ENCODE measurements at regions not wholly inside any gene's neighbourhood (a gene's known extent, or its start where the extent isn't known, plus 50 kb on each side); places are given as distances from the start of the nearest gene placed in this dataset.

DNA sequence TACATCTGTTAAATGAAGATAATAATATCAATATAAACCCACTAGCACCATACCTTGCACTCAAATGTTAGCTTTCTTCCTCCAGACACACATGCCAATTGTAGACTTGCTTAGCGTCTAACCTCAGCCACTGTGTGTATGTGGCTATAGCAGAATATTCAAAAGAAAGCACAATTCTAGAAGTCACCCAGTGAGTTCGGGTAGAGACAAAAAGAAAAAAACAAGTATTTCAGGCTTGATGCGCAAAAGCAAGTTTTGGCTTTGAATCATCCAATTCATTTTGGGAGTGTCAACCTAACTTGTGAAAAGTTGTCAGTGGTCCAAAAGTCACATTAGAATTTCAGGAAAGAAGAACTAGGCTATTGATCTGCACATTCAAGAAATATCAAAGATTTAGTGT lies 167.4 kb downstream of the PRELID2 start:
- TF ChIP-seq, protein P1, sequence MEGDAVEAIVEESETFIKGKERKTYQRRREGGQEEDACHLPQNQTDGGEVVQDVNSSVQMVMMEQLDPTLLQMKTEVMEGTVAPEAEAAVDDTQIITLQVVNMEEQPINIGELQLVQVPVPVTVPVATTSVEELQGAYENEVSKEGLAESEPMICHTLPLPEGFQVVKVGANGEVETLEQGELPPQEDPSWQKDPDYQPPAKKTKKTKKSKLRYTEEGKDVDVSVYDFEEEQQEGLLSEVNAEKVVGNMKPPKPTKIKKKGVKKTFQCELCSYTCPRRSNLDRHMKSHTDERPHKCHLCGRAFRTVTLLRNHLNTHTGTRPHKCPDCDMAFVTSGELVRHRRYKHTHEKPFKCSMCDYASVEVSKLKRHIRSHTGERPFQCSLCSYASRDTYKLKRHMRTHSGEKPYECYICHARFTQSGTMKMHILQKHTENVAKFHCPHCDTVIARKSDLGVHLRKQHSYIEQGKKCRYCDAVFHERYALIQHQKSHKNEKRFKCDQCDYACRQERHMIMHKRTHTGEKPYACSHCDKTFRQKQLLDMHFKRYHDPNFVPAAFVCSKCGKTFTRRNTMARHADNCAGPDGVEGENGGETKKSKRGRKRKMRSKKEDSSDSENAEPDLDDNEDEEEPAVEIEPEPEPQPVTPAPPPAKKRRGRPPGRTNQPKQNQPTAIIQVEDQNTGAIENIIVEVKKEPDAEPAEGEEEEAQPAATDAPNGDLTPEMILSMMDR (IDR thresholded peaks at IDR 0.05), result no peak
- no peak for TF ChIP-seq POLR2AphosphoS5 (IDR thresholded peaks at IDR 0.05; ENCODE audit: low read depth, low read length)
- TF ChIP-seq, protein P2, sequence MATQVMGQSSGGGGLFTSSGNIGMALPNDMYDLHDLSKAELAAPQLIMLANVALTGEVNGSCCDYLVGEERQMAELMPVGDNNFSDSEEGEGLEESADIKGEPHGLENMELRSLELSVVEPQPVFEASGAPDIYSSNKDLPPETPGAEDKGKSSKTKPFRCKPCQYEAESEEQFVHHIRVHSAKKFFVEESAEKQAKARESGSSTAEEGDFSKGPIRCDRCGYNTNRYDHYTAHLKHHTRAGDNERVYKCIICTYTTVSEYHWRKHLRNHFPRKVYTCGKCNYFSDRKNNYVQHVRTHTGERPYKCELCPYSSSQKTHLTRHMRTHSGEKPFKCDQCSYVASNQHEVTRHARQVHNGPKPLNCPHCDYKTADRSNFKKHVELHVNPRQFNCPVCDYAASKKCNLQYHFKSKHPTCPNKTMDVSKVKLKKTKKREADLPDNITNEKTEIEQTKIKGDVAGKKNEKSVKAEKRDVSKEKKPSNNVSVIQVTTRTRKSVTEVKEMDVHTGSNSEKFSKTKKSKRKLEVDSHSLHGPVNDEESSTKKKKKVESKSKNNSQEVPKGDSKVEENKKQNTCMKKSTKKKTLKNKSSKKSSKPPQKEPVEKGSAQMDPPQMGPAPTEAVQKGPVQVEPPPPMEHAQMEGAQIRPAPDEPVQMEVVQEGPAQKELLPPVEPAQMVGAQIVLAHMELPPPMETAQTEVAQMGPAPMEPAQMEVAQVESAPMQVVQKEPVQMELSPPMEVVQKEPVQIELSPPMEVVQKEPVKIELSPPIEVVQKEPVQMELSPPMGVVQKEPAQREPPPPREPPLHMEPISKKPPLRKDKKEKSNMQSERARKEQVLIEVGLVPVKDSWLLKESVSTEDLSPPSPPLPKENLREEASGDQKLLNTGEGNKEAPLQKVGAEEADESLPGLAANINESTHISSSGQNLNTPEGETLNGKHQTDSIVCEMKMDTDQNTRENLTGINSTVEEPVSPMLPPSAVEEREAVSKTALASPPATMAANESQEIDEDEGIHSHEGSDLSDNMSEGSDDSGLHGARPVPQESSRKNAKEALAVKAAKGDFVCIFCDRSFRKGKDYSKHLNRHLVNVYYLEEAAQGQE (IDR thresholded peaks at IDR 0.05; ENCODE audit: insufficient read depth in 1 of 2, low read depth in 2 of 2, low read length in 1 of 2), result no peak
- no peak for TF ChIP-seq SIN3A (IDR thresholded peaks at IDR 0.05; ENCODE audit: borderline replicate concordance, insufficient read depth, low read depth, low read length)
- no peak for TF ChIP-seq TCF7L2 (IDR thresholded peaks at IDR 0.05; ENCODE audit: low read depth, low read length)
